Heart right ventricle (tissue), 16 donors: ENCODE measurements at regions not wholly inside any gene's neighbourhood (a gene's known extent, or its start where the extent isn't known, plus 50 kb on each side); places are given as distances from the start of the nearest gene placed in this dataset.

Experiments
- ATAC-seq, 8 donors: fragments of 200-7000 bp; cut with Tn5 transposase; one replicate each; pipeline ENCODE4 v1.9.1; 2020; ENCODE audit warnings: mild to moderate bottlenecking in 8 of 8, moderate library complexity in 8 of 8, moderate number of reproducible peaks in 1 of 8
- DNase-seq, 2 donors: peaks; one replicate each; pipeline ENCODE4 v3.0.0-alpha.2; 2020
- H3K27ac ChIP-seq, 10 donors: fragments of 200-600 bp; sonication (generic) in 2 of 10; one replicate each; pipeline versions ENCODE4 v1.5.0 to v1.8.0; 2020 to 2022; ENCODE audit warnings: mild to moderate bottlenecking in 3 of 10
- H3K27me3 ChIP-seq, 7 donors: fragments of 200-600 bp; one replicate each; pipeline ENCODE4 v1.8.0; 2021 to 2022; ENCODE audit warnings: mild to moderate bottlenecking in 2 of 7
- H3K36me3 ChIP-seq, 9 donors: fragments of 200-600 bp; sonication (generic) in 1 of 9; one replicate each; pipeline versions ENCODE4 v1.5.0 to v1.8.0; 2020 to 2022; ENCODE audit warnings: mild to moderate bottlenecking in 2 of 9
- H3K4me1 ChIP-seq, 9 donors: fragments of 200-600 bp; sonication (generic) in 1 of 9; one replicate each; pipeline versions ENCODE4 v1.5.0 to v1.8.0; 2020 to 2022; ENCODE audit warnings: mild to moderate bottlenecking in 4 of 9
- H3K4me3 ChIP-seq, 10 donors: fragments of 200-600 bp; sonication (generic) in 2 of 10; one replicate each; pipeline versions ENCODE4 v1.5.0 to v1.8.0; 2020 to 2022; ENCODE audit warnings: mild to moderate bottlenecking in 7 of 10, moderate library complexity in 2 of 10
- H3K9me3 ChIP-seq, 11 donors: fragments of 200-600 bp in 10 of 11; sonication (generic) in 2 of 11; one replicate each; pipeline versions ENCODE4 v1.5.0 to v1.8.0; 2013 to 2022; ENCODE audit warnings: mild to moderate bottlenecking in 2 of 11, control low read depth in 1 of 11, moderate library complexity in 1 of 11
- CTCF ChIP-seq, 9 donors: fragments of 200-600 bp; sonication (generic) in 2 of 9; IDR thresholded peaks; one replicate each; pipeline versions ENCODE4 v1.5.0 to v1.8.0; 2021 to 2022; ENCODE audit warnings: antibody characterized with exemption in 9 of 9, mild to moderate bottlenecking in 5 of 9, moderate library complexity in 1 of 9
- WGBS, 2 donors: extraction: QIAGEN DNeasy Blood & Tissue Kit; methylation state at CpG; one replicate each; pipeline ENCODE4 v1.1.7; 2013; ENCODE audit warnings: inconsistent platforms in 1 of 2; 5-methylcytosine and 5-hydroxymethylcytosine counted together
- intact Hi-C, 10 donors: fragments of 100-400 bp; cut with DNase I; formaldehyde crosslinking; loops; one replicate each; pipeline versions ENCODE4 v1.11.1 to v1.14.2; 2022
- donor health status: Arrhythmogenic right ventricular cardiomyopathy.
- donor health status: ischemic (EF 13 %, LVEDD 7.1; RV severe dilation, severe dysfunction).
- donor health status: healthy with polysubstance abuse.
- donor health status: DM: no; HTN: yes; CAD: no.
- donor health status: DM: no; HTN: no; CAD: no.
- donor health status: ischemic (EF 25% LVEDD 6.9; RV normal size, moderate dysfunction).
- donor health status: ischemic (EF 25% LVEDD 5.7; RV mildly dilated, moderate dysfunction).
- donor health status: healthy.
- donor health status: DM: yes; HTN: yes; CAD: no.
- donor health status: Ischemic cardiomyopathy.
- donor health status: ischemic (EF 35%, LVEDD 5.7; RV mildly dilated, moderate dysfunction).
- donor health status: nonischemic (EF 11% LVEDD 7.7; RV severe dilation, severe dysfunction).
- donor health status: DM: yes; HTN: yes; CAD: no.
- donor health status: PGD.
- donor health status: ischemic (EF 29% LVEDD 5.4; RV normal size, mild dysfunction).
- donor health status: nonischemic (EF 23%, LVEDD 6.1; RV moderate dilation, normal function).

- H3K27me3 ChIP-seq, result no peaks in the 10 kb centered on the region
- no peaks in the 10 kb centered on the region for H3K36me3 ChIP-seq
- no peak for TF ChIP-seq CTCF (IDR thresholded peaks at IDR 0.05)
- intact Hi-C loops, result no loop called here
- no peak overlapping the region for H3K27ac ChIP-seq
- H3K9me3 ChIP-seq, result no peaks in the 10 kb centered on the region
- H3K4me1 ChIP-seq, result no peaks in the 10 kb centered on the region
- ATAC-seq, result no peak
- no peak for DNase-seq
- H3K4me3 ChIP-seq, result no peak overlapping the region
- WGBS, 2 donors, result 79 to 83% methylated on average over 9 of the region's 9 CpGs
Observed at GRCh38 chr18:73901151-73901550, 246.5 kb downstream of the FBXO15 start.

GRCh38 chr18:73900106-73900835, 247.4 kb downstream of the FBXO15 start:
- Histone ChIP-seq H3K36me3 (no peaks in the 10 kb centered on the region), H3K27me3 (no peaks in the 10 kb centered on the region), H3K4me3 (no peak overlapping the region), H3K27ac (no peak overlapping the region), H3K4me1 (no peaks in the 10 kb centered on the region), H3K9me3 (no peaks in the 10 kb centered on the region)
- no peak for TF ChIP-seq CTCF (IDR thresholded peaks at IDR 0.05)
- no peak for DNase-seq
- ATAC-seq, result no peak
- 69 to 70% methylated on average over 7 of the region's 7 CpGs for WGBS, 2 donors
- intact Hi-C loops, result no loop called here

GRCh38 chr18:73897517-73897916, 250.1 kb downstream of the FBXO15 start:
- H3K27ac ChIP-seq, result no peak overlapping the region
- H3K36me3 ChIP-seq, result no peaks in the 10 kb centered on the region
- no peak overlapping the region for H3K4me3 ChIP-seq
- H3K4me1 ChIP-seq, result no peaks in the 10 kb centered on the region
- no peaks in the 10 kb centered on the region for H3K27me3 ChIP-seq
- H3K9me3 ChIP-seq, result no peaks in the 10 kb centered on the region
- TF ChIP-seq CTCF (IDR thresholded peaks at IDR 0.05), result no peak
- intact Hi-C loops, result no loop called here
- 37 to 46% methylated on average over 1 of the region's 1 CpG for WGBS, 2 donors
- ATAC-seq (no peak), DNase-seq (no peak)

- no peak for ATAC-seq
- intact Hi-C loops, result no loop called here
- Histone ChIP-seq H3K36me3 (no peaks in the 10 kb centered on the region), H3K4me1 (no peaks in the 10 kb centered on the region), H3K27ac (no peak overlapping the region), H3K27me3 (peaks cover 0 to 5% (median 0%) of the 10 kb centered on the region in 7 donors), H3K4me3 (no peak overlapping the region), H3K9me3 (no peaks in the 10 kb centered on the region)
- 31 to 37% methylated on average over 3 of the region's 3 CpGs for WGBS, 2 donors
- DNase-seq, result no peak
- TF ChIP-seq CTCF (IDR thresholded peaks at IDR 0.05), result no peak
Observed at GRCh38 chr18:73896685-73897084, 250.9 kb downstream of the FBXO15 start.
